ENCODE measurements at regions not wholly inside any gene's neighbourhood (a gene's known extent, or its start where the extent isn't known, plus 50 kb on each side); places are given as distances from the start of the nearest gene placed in this dataset.
"Not testable (repeated sequence)": the region's sequence is repeated elsewhere in the genome, so short reads cannot be mapped to it uniquely, and the experiment has no call there.

DNA sequence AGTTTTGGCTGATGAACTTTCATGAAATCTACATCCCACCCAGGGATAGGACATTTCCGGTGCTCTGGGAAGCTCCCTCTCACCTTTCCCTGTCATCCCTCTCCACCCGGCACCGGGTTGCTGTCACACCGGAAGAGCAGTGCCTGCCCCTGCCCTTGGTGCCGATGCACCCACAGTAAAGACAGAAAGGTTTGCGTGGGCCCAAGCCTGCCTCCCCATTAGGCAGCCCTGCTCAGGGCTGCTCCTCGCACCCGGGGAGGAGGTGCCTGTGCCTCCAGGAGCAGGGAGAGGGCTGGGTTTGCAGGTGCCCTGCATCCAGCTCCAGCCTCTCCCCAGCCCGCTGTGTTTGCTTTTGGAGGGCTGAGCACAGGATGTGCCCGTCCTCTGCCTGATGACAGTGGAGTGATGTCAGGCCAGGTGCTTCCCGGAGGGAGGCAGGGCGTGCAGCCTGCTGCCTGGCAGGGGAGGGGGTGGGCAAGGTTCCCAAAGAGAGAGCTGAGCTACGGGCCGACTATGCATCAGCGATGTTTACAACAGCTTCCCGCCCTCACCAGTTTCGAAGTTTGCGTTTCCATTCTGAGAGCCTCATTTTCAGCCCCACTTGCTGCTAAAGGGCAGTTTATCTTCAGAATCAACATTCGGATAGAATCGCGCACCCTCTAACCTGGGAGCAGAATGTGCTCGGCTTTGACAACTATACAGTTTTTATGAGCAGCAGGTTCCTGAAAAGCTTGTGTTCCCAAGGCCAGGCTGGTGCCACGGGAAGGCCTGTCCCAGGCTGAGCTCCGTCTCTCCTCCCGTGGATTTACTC is 83.2 kb upstream of the CLDN5 start:
- no peak overlapping the region for H3K4me3 ChIP-seq (ENCODE audit: low read depth, low read length)
- in situ Hi-C loops (cut with HindIII; ENCODE audit: low sequenced_read_pairs), result no loop called here
- TF ChIP-seq, protein P1, sequence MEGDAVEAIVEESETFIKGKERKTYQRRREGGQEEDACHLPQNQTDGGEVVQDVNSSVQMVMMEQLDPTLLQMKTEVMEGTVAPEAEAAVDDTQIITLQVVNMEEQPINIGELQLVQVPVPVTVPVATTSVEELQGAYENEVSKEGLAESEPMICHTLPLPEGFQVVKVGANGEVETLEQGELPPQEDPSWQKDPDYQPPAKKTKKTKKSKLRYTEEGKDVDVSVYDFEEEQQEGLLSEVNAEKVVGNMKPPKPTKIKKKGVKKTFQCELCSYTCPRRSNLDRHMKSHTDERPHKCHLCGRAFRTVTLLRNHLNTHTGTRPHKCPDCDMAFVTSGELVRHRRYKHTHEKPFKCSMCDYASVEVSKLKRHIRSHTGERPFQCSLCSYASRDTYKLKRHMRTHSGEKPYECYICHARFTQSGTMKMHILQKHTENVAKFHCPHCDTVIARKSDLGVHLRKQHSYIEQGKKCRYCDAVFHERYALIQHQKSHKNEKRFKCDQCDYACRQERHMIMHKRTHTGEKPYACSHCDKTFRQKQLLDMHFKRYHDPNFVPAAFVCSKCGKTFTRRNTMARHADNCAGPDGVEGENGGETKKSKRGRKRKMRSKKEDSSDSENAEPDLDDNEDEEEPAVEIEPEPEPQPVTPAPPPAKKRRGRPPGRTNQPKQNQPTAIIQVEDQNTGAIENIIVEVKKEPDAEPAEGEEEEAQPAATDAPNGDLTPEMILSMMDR (IDR thresholded peaks at IDR 0.05; ENCODE audit: low read depth, low read length), result no peak
- DNase-seq (ENCODE audit: low read depth, low spot score), result no peak

DNA sequence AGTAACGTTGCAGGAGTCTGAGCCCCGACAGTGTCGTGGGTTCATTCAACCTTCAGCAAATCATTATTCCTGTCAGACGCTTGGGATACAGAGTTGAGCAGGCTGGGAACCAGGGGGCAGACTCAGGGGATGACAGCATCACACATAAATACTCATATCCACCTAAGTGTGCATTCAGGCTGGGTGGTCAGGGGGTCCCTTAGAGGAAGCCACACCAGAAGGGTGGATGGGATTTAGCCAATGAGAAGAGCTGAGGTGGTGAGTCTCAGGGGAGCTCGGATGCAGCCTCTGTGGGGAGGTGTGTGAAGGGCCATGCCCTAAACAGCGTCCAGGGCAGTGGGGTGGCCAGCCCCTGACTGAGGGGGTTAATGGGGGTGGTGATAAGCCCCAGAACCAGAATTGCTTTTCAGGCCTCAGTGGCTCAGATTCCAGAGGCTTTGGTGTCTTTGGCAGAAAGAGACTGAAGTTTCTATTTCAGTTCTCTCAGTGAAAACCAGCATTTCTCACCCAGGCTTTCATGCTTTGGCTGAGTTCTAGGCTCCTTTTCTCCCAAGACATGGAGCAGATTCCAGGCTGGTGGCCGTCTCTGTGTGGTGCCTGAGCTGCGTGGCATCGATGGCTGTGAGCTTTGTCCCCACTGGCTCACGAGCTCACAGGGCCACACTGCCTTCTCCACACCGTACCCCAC is 83.9 kb upstream of the CLDN5 start:
- TF ChIP-seq, protein P1 (IDR thresholded peaks at IDR 0.05; ENCODE audit: low read depth, low read length), result no peak
- in situ Hi-C loops (cut with HindIII; ENCODE audit: low sequenced_read_pairs), result no loop called here
- H3K4me3 ChIP-seq (ENCODE audit: low read depth, low read length), result no peak overlapping the region
- DNase-seq (ENCODE audit: low read depth, low spot score), result no peak

DNA sequence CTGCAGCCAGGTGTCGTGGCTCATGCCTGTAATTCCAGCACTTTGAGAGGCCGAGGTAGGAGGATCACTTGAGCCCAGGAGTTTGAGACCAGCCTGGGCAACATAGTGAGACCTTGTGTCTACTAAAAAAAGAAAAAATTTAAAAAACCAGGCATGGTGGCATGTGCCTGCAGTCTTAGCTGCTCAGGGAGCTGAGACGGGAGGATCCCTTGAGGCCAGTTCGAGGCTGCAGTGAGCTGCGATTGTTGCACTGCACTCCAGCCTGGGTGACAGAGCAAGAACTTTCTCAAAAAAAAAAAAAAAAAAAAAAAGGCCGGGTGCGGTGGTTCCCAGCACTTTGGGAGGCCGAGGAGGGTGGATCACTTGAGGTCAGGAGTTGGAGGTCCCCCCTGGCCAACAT is 85.5 kb upstream of the CLDN5 start:
- in situ Hi-C loops (cut with HindIII; ENCODE audit: low sequenced_read_pairs); H3K4me3 ChIP-seq (ENCODE audit: low read depth, low read length); DNase-seq (ENCODE audit: low read depth, low spot score): not testable (repeated sequence)

DNA sequence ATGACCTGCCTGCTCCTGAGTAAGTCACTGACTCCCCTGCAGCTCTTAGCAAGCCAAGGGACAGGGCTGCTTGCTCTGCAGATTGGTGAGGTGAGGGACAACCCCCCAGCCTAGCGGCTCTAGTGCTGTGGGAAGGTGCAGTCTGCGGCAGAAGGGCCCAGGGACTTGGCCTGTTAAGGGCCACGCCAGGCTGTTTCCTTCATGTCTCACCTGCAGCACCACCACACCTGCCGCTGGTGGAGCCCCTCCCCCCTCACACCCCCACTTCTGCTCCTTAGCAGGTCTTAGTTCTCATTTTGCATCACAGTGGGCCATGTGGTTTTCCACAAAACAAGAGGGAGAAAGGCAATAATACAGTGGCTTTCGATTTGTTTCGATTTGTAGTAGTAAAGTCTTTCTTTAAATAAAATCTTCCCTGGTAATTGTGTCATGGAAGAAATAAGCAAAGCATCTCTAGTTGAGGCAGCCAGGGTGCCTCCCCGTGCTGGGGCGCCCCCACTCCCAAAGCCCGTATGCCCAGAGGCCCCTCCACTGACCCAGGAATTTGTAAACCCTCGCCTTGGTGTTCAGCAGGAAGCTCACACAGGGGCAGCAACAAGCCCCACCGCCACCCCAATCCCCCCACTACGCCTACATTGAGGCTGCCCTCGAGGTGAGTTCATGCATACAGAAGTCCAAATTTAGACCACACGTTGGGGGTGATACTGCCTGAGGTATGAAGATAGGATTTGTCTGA is 86.5 kb upstream of the CLDN5 start:
- no peak overlapping the region for H3K4me3 ChIP-seq (ENCODE audit: low read depth, low read length)
- in situ Hi-C loops (cut with HindIII; ENCODE audit: low sequenced_read_pairs), result no loop called here
- TF ChIP-seq, protein P1 (IDR thresholded peaks at IDR 0.05; ENCODE audit: low read depth, low read length), result no peak
- DNase-seq (ENCODE audit: low read depth, low spot score), result no peak

DNA sequence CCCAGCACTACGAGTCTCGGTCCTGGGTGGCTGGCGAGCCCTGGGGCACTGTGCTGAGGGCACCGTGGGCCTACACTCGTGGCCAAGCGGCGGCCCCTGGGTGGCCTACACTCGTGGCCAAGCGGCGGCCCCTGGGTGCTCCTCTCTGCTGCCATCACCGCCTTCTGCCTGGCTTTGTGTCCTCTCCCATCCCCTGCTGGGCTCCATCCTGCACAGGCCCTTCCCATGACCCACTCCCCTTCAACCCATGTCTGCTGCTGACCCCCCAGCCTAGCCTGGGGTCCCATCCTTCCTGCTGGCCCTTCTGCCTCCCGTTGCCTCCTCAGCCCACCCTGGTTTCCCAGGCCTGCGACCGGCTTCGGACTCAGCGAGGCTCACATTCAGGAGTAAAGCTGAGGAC is 87.4 kb upstream of the CLDN5 start:
- in situ Hi-C loops (cut with HindIII; ENCODE audit: low sequenced_read_pairs), result no loop called here
- TF ChIP-seq, protein P1 (IDR thresholded peaks at IDR 0.05; ENCODE audit: low read depth, low read length), result no peak
- no peak for DNase-seq (ENCODE audit: low read depth, low spot score)
- H3K4me3 ChIP-seq (ENCODE audit: low read depth, low read length), result no peak overlapping the region

DNA sequence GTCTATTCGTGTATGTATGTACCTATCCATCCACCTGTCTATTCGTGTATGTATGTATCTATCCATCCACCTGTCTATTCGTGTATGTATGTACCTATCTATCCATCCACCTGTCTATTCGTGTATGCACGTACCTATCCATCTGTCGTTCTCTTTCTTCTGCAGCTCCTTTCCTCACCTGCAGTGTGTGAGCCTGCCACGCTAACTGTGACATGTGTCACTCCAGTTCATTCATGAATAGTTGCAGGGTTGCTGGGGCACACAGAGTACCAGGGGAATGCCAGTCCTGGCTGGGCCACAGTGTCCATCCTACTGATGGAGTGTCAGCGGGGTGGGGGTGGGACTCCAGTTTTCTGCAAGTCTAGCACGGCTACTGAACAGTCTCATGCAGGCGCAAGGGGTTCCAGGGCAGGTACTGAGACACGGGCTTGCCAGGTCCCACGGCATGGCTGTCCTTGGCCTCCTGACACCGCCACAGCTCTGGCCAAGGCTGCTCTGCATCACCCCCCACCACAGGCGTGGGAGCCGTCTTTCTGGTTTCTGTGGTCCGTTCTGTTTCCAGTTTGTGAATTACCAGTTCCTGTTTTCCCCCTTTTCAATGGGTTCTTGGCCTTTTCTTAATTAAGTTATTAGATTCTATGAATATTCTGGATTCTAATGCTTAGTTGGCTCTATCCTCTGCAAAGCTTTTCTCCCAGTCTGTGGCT is 88.8 kb upstream of the CLDN5 start:
- H3K4me3 ChIP-seq (ENCODE audit: low read depth, low read length), result no peak overlapping the region
- TF ChIP-seq, protein P1 (IDR thresholded peaks at IDR 0.05; ENCODE audit: low read depth, low read length), result no peak
- in situ Hi-C loops (cut with HindIII; ENCODE audit: low sequenced_read_pairs), result no loop called here
- DNase-seq (ENCODE audit: low read depth, low spot score), result no peak
